MCF 10A (cell line): ENCODE measurements at regions not wholly inside any gene's neighbourhood (a gene's known extent, or its start where the extent isn't known, plus 50 kb on each side); places are given as distances from the start of the nearest gene placed in this dataset.
"Not testable (repeated sequence)": the region's sequence is repeated elsewhere in the genome, so short reads cannot be mapped to it uniquely, and the experiment has no call there.

Experiments used
- BruUV-seq: library from RNA; stranded (reverse); fragments of 400-500 nt; replicated peaks from 2 replicates; lab custom pipeline; 2021; lab: Mats Ljungman, UMichigan
- CTCF ChIA-PET: fragments of 300-600 bp; sonication (Branson Sonifier 250); formaldehyde crosslinking; extraction: SDS; loops from one replicate; lab custom pipeline; 2021; ENCODE audit warnings: antibody characterized with exemption, inconsistent platforms; lab: Yijun Ruan, JAX
- POLR2A ChIA-PET: fragments of 300-600, 350-650 bp; sonication (Branson Sonifier 250); formaldehyde crosslinking; extraction: SDS; loops from one replicate; lab custom pipeline; 2020; ENCODE audit warnings: antibody characterized with exemption, inconsistent platforms; lab: Yijun Ruan, JAX
- DNase-seq: peaks from one replicate; pipeline ENCODE4 v3.0.0-alpha.2; 2018; ENCODE audit not compliant: unreplicated experiment
- H3K27ac Mint-ChIP-seq: one replicate; pipeline ENCODE4 v1.8.0; 2022; ENCODE audit warnings: mild to moderate bottlenecking, low read depth, mixed read lengths; ENCODE audit not compliant: unreplicated experiment
- H3K27me3 Mint-ChIP-seq: one replicate; pipeline ENCODE4 v1.8.0; 2022; ENCODE audit warnings: mixed read lengths; ENCODE audit not compliant: insufficient read depth, unreplicated experiment
- H3K36me3 Mint-ChIP-seq: one replicate; pipeline ENCODE4 v1.8.0; 2022; ENCODE audit warnings: mild to moderate bottlenecking, moderate library complexity, mixed read lengths; ENCODE audit not compliant: insufficient read depth, unreplicated experiment
- H3K4me1 Mint-ChIP-seq: one replicate; pipeline ENCODE4 v1.8.0; 2022; ENCODE audit warnings: mixed read lengths; ENCODE audit not compliant: insufficient read depth, unreplicated experiment
- H3K4me3 Mint-ChIP-seq: one replicate; pipeline ENCODE4 v1.8.0; 2022; ENCODE audit warnings: mild to moderate bottlenecking, moderate library complexity, mixed read lengths; ENCODE audit not compliant: unreplicated experiment
- H3K9me3 Mint-ChIP-seq: one replicate; pipeline ENCODE4 v1.8.0; 2022; ENCODE audit warnings: mixed read lengths; ENCODE audit not compliant: unreplicated experiment
- CTCF ChIP-seq: fragments of 200-600 bp; IDR thresholded peaks from one replicate; pipeline ENCODE4 v1.8.0; 2022; ENCODE audit warnings: antibody characterized with exemption, mild to moderate bottlenecking; ENCODE audit not compliant: unreplicated experiment
- intact Hi-C: fragments of 100-400 bp; cut with micrococcal nuclease; formaldehyde crosslinking; loops from 2 replicates; pipeline ENCODE4 v1.14.1; 2022

GRCh38 chr7:131765575-131765974 lies 209.1 kb upstream of the PODXL start:
- Mint-ChIP-seq H3K4me1 (no peaks in the 10 kb centered on the region), H3K27ac (no peak overlapping the region), H3K4me3 (no peak overlapping the region), H3K36me3 (no peaks in the 10 kb centered on the region), H3K27me3 (peaks cover 37% of the 10 kb centered on the region), H3K9me3 (peaks cover 9% of the 10 kb centered on the region)
- intact Hi-C loops, result no loop called here
- TF ChIP-seq CTCF, result no peak
- no peak for DNase-seq
- ChIA-PET POLR2A (interaction anchor here (0.6 kb wide), 1 partner anchor 12 kb away, joined by 3 read pairs; no protein-coding TSS in a partner anchor), CTCF (interaction anchor here (0.6 kb wide), 1 partner anchor 8 kb away, joined by 3 read pairs; no protein-coding TSS in a partner anchor)
- BruUV-seq, result no TSS peak

- no peak overlapping the region for H3K27ac Mint-ChIP-seq
Measured at GRCh38 chr7:131764143-131764775, 207.8 kb upstream of the PODXL start.

GRCh38 chr7:131762753-131763152 lies 206.3 kb upstream of the PODXL start:
- CTCF ChIA-PET, result interaction anchor here (0.5 to 1.2 kb wide), 2 partner anchors 13 to 18 kb away, joined by 3 read pairs; no protein-coding TSS in a partner anchor
- H3K4me1 Mint-ChIP-seq, result no peaks in the 10 kb centered on the region
- no TSS peak for BruUV-seq
- POLR2A ChIA-PET, result interaction anchor here (0.6 kb wide), 1 partner anchor 500 kb away, joined by 3 read pairs; no protein-coding TSS in a partner anchor
- no peak overlapping the region for H3K27ac Mint-ChIP-seq
- no peak for DNase-seq
- TF ChIP-seq CTCF, result no peak
- no peaks in the 10 kb centered on the region for H3K36me3 Mint-ChIP-seq
- H3K27me3 Mint-ChIP-seq, result peaks cover 64% of the 10 kb centered on the region
- intact Hi-C loops, result no loop called here
- no peak overlapping the region for H3K4me3 Mint-ChIP-seq
- H3K9me3 Mint-ChIP-seq, result peaks cover 8% of the 10 kb centered on the region

More at GRCh38 chr7:131764143-131764775, 207.8 kb upstream of the PODXL start:
- H3K4me3 Mint-ChIP-seq, result no peak overlapping the region
- peaks cover 9% of the 10 kb centered on the region for H3K9me3 Mint-ChIP-seq
- peaks cover 50% of the 10 kb centered on the region for H3K27me3 Mint-ChIP-seq
- no peak for DNase-seq
- CTCF ChIA-PET, result interaction anchor here (0.6 to 0.9 kb wide), 3 partner anchors 10 to 261 kb away, joined by 3 read pairs; no protein-coding TSS in a partner anchor
- no peak for TF ChIP-seq CTCF
- H3K4me1 Mint-ChIP-seq, result no peaks in the 10 kb centered on the region
- POLR2A ChIA-PET, result no interaction called here
- no TSS peak for BruUV-seq
- intact Hi-C loops, result no loop called here
- H3K36me3 Mint-ChIP-seq, result no peaks in the 10 kb centered on the region

- H3K4me3 Mint-ChIP-seq, H3K9me3 Mint-ChIP-seq, BruUV-seq, H3K27ac Mint-ChIP-seq, intact Hi-C loops, H3K36me3 Mint-ChIP-seq, DNase-seq, H3K4me1 Mint-ChIP-seq: not testable (repeated sequence)
- POLR2A ChIA-PET, result interaction anchor here (0.6 to 0.7 kb wide), 2 partner anchors 17 to 42 kb away, joined by 3 to 4 read pairs; no protein-coding TSS in a partner anchor
- CTCF ChIA-PET, result interaction anchor here (0.6 to 0.7 kb wide), 2 partner anchors 10 to 1678 kb away, joined by 3 to 4 read pairs; no protein-coding TSS in a partner anchor
- peaks cover 56% of the 10 kb centered on the region for H3K27me3 Mint-ChIP-seq
Measured at GRCh38 chr7:131755801-131756200, 199.4 kb upstream of the PODXL start.
